H1 (cell line): ENCODE measurements at regions not wholly inside any gene's neighbourhood (a gene's known extent, or its start where the extent isn't known, plus 50 kb on each side); places are given as distances from the start of the nearest gene placed in this dataset.
A peak's percentile ranks its signal among the peaks of the same experiment; 100 is the strongest.

Experiments
- CTCF ChIA-PET: fragments of 300-600 bp; sonication (Branson Sonifier 250); formaldehyde crosslinking; loops from one replicate; lab custom pipeline; 2021; ENCODE audit not compliant: partially characterized antibody; lab: Charles Lee
- POLR2A ChIA-PET: fragments of 300-600 bp; sonication (Branson Sonifier 250); formaldehyde crosslinking; loops from one replicate; lab custom pipeline; 2021; ENCODE audit warnings: inconsistent platforms; ENCODE audit not compliant: partially characterized antibody; lab: Charles Lee
- DNase-seq, 2 experiments: peaks; one replicate each; pipeline versions ENCODE4 v3.0.0 to v3.0.0-alpha.2; 2010 to 2022; ENCODE audit warnings: low spot score in 2 of 2, low read depth in 1 of 2, mixed read lengths in 1 of 2
- FAIRE-seq: peaks from 2 replicates; lab custom pipeline; 2011; peaks lifted over from hg19 to GRCh38; lab: Jason Lieb, UNC
- H2AFZ ChIP-seq: 2 replicates; pipeline ENCODE4 v1.8.1; 2012; ENCODE audit warnings: low read length, inconsistent platforms
- H2AK5ac ChIP-seq: 2 replicates; pipeline ENCODE4 v1.6.1; 2013; ENCODE audit warnings: low read depth, low read length
- H2BK120ac ChIP-seq: replicated peaks from 2 replicates; pipeline ENCODE3; 2013; ENCODE audit warnings: low read depth, low read length, inconsistent platforms
- H2BK12ac ChIP-seq: 2 replicates; pipeline ENCODE4 v1.6.1; 2013; ENCODE audit warnings: low read depth, low read length
- H2BK15ac ChIP-seq: 2 replicates; pipeline ENCODE4 v1.6.1; 2013; ENCODE audit warnings: low read length
- H2BK20ac ChIP-seq: 2 replicates; pipeline ENCODE4 v1.6.1; 2013; ENCODE audit warnings: low read length
- H2BK5ac ChIP-seq: 2 replicates; pipeline ENCODE4 v1.6.1; 2013; ENCODE audit warnings: low read depth, low read length
- H3K14ac ChIP-seq: 2 replicates; pipeline ENCODE4 v1.6.1; 2013; ENCODE audit warnings: inconsistent platforms; ENCODE audit not compliant: insufficient read length
- H3K18ac ChIP-seq: 2 replicates; pipeline ENCODE4 v1.6.1; 2013; ENCODE audit warnings: low read length; ENCODE audit errors: extremely low read depth
- H3K23ac ChIP-seq: 2 replicates; pipeline ENCODE4 v1.6.1; 2013; ENCODE audit warnings: inconsistent platforms; ENCODE audit not compliant: insufficient read length
- H3K23me2 ChIP-seq: 2 replicates; pipeline ENCODE4 v1.6.1; 2013; ENCODE audit warnings: low read depth, low read length
- H3K27ac ChIP-seq: 2 replicates; pipeline ENCODE4 v1.6.1; 2011; ENCODE audit warnings: low read depth, low read length, inconsistent platforms
- H3K27me3 ChIP-seq, 4 experiments: replicated peaks in 1 of 4; 1 replicate in 1 of 4; 2 replicates in 3 of 4; pipeline versions ENCODE4 v1.6.1 to v1.8.1; 2011 to 2013; ENCODE audit warnings: low read length in 3 of 4, mild to moderate bottlenecking in 3 of 4, inconsistent platforms in 2 of 4, mixed read lengths in 2 of 4, moderate library complexity in 1 of 4; ENCODE audit not compliant: control insufficient read depth in 3 of 4, insufficient read depth in 3 of 4; ENCODE audit errors: extremely low read depth in 1 of 4
- H3K36me3 ChIP-seq, 4 experiments: 2 replicates each; pipeline versions ENCODE4 v1.6.1 to v1.8.1; 2011 to 2013; ENCODE audit warnings: mild to moderate bottlenecking in 4 of 4, low read length in 3 of 4, moderate library complexity in 2 of 4, control low read depth in 1 of 4, inconsistent platforms in 1 of 4; ENCODE audit not compliant: insufficient read depth in 4 of 4, control insufficient read depth in 2 of 4
- H3K4ac ChIP-seq: replicated peaks from 2 replicates; pipeline ENCODE3; 2013; ENCODE audit warnings: low read length, low read depth, mixed read lengths, inconsistent platforms; ENCODE audit not compliant: insufficient read length
- H3K4me1 ChIP-seq, 4 experiments: replicated peaks in 1 of 4; 1 replicate in 1 of 4; 2 replicates in 3 of 4; pipeline versions ENCODE4 v1.6.1 to v1.8.1; 2011 to 2013; ENCODE audit warnings: low read length in 3 of 4, inconsistent platforms in 2 of 4, mixed read lengths in 1 of 4; ENCODE audit not compliant: insufficient read depth in 4 of 4, control insufficient read depth in 3 of 4
- H3K4me2 ChIP-seq, 2 experiments: 2 replicates each; pipeline versions ENCODE4 v1.6.1 to v1.8.1; 2011 to 2013; ENCODE audit warnings: low read depth in 2 of 2, low read length in 2 of 2, control low read depth in 1 of 2, inconsistent platforms in 1 of 2, mild to moderate bottlenecking in 1 of 2; ENCODE audit not compliant: insufficient read depth in 1 of 2
- H3K4me3 ChIP-seq, 4 experiments: fragments of 200-600, 300-600 bp in 1 of 4; sonication (generic), shearing (Covaris generic), sonication (Bioruptor Twin) in 1 of 4; 2 replicates each; pipeline versions ENCODE4 v1.5.1 to v1.8.1; 2011 to 2016; ENCODE audit warnings: low read length in 4 of 4, low read depth in 3 of 4, control low read depth in 2 of 4, inconsistent platforms in 2 of 4, mild to moderate bottlenecking in 2 of 4, mixed read lengths in 1 of 4, moderate library complexity in 1 of 4; ENCODE audit not compliant: insufficient read depth in 2 of 4; ENCODE audit errors: extremely low read depth in 1 of 4
- H3K56ac ChIP-seq: replicated peaks from 2 replicates; pipeline ENCODE3; 2013; ENCODE audit warnings: low read depth, mild to moderate bottlenecking, mixed read lengths, low read length, inconsistent platforms; ENCODE audit not compliant: insufficient read length
- H3K79me1 ChIP-seq: 2 replicates; pipeline ENCODE4 v1.6.1; 2013; ENCODE audit warnings: low read depth, low read length, control low read depth
- H3K79me2 ChIP-seq, 2 experiments: 2 replicates each; pipeline versions ENCODE4 v1.6.1 to v1.8.1; 2012 to 2013; ENCODE audit warnings: low read length in 2 of 2, mild to moderate bottlenecking in 2 of 2, inconsistent platforms in 1 of 2; ENCODE audit not compliant: insufficient read depth in 2 of 2, control insufficient read depth in 1 of 2
- H3K9ac ChIP-seq, 4 experiments: replicated peaks in 1 of 4; 1 replicate in 1 of 4; 2 replicates in 3 of 4; pipeline versions ENCODE4 v1.6.1 to v1.8.1; 2011 to 2013; ENCODE audit warnings: low read depth in 3 of 4, low read length in 3 of 4, control low read depth in 2 of 4, mild to moderate bottlenecking in 2 of 4, moderate library complexity in 2 of 4, inconsistent platforms in 1 of 4; ENCODE audit errors: extremely low read depth in 1 of 4
- H3K9me3 ChIP-seq, 2 experiments: 2 replicates each; pipeline versions ENCODE4 v1.6.1 to v1.8.1; 2012 to 2013; ENCODE audit warnings: mild to moderate bottlenecking in 2 of 2, moderate library complexity in 2 of 2, control low read depth in 1 of 2, inconsistent platforms in 1 of 2, low read depth in 1 of 2, low read length in 1 of 2, mixed read lengths in 1 of 2; ENCODE audit not compliant: insufficient read depth in 2 of 2
- H4K20me1 ChIP-seq, 2 experiments: replicated peaks in 1 of 2; 2 replicates each; pipeline versions ENCODE3 to v1.8.1; 2011 to 2013; ENCODE audit warnings: inconsistent platforms in 2 of 2, low read length in 2 of 2, mild to moderate bottlenecking in 1 of 2; ENCODE audit not compliant: insufficient read depth in 2 of 2, control insufficient read depth in 1 of 2
- H4K5ac ChIP-seq: 2 replicates; pipeline ENCODE4 v1.6.1; 2013; ENCODE audit warnings: low read length, low read depth, mixed read lengths, inconsistent platforms; ENCODE audit not compliant: insufficient read length
- H4K8ac ChIP-seq: 2 replicates; pipeline ENCODE4 v1.8.0; 2013; ENCODE audit warnings: mild to moderate bottlenecking, moderate library complexity, low read length, inconsistent platforms; ENCODE audit not compliant: insufficient read depth; ENCODE audit errors: extremely low read depth
- H4K91ac ChIP-seq: replicated peaks from 2 replicates; pipeline ENCODE3; 2013; ENCODE audit warnings: low read length, mixed read lengths, inconsistent platforms; ENCODE audit not compliant: insufficient read length
- GTF2F1 ChIP-seq: IDR thresholded peaks from 2 replicates; pipeline ENCODE4 v1.6.1; 2012; ENCODE audit warnings: low read depth, low read length, improper control_type of control experiment, borderline replicate concordance
- WGBS, 2 experiments: shearing (Covaris generic) in 1 of 2; methylation state at CpG; one replicate each; pipeline versions ENCODE4 v1.1.6 to v1.1.7; 2013 to 2015; ENCODE audit warnings: low lambda C conversion rate in 2 of 2, mixed read lengths in 2 of 2, inconsistent platforms in 1 of 2, low coverage in 1 of 2, missing lambda C conversion rate in 1 of 2; ENCODE audit not compliant: insufficient replicate concordance in 2 of 2, insufficient coverage in 1 of 2, insufficient read length in 1 of 2; ENCODE audit errors: extremely low coverage in 1 of 2, missing lambda C conversion rate in 1 of 2; 5-methylcytosine and 5-hydroxymethylcytosine counted together

DNA sequence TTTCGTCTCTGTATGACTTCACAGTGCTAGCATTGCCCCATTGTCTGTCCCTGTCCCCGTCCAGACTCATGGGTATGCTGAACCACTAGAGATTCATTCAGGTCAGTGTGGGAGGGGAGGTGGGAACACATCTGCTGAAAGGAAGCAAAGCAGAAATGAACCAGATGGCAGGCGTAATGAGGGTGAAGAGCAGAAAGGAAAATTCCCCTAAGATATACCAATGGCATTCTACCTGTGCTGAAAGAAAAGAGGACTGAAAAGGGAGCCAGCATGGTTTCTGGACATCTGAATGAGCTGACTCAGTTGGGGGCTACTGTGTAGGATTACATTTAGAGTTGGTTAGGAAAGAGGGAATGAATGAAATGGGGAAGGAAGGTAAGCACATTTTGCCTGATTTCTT is 678.7 kb downstream of the MAT2B start:
- H3K9ac ChIP-seq: peak overlapping the region in 1 of 4 experiments; percentile 54; a peak in 2 of 7 replicates
- no peak overlapping the region for H3K4ac ChIP-seq
- no peak overlapping the region for H3K14ac ChIP-seq
- ChIA-PET CTCF (no interaction called here), POLR2A (no interaction called here)
- no peak overlapping the region for H4K5ac ChIP-seq
- FAIRE-seq: peak; percentile 83
- WGBS, 2 experiments: 32% methylated on average over 3 of the region's 3 CpGs; no CpG with 5 or more reads in 1 of the 2 experiments
- H3K79me2 ChIP-seq: no peaks in the 10 kb centered on the region
- no peak overlapping the region for H3K23ac ChIP-seq
- H3K27me3 ChIP-seq: no peaks in the 10 kb centered on the region
- peak in 1 of 2 experiments; percentile 45 for DNase-seq
- no peaks in the 10 kb centered on the region for H3K79me1 ChIP-seq
- H3K4me2 ChIP-seq: peak overlapping the region; percentile 25 to 70; a peak in 3 of 4 replicates
- no peak overlapping the region for H3K56ac ChIP-seq
- H2BK12ac ChIP-seq: no peak overlapping the region
- no peaks in the 10 kb centered on the region for H3K36me3 ChIP-seq
- peaks cover 0 to 8% (median 6%) of the 10 kb centered on the region in 4 experiments; a peak in 3 of 7 replicates for H3K4me1 ChIP-seq
- H3K27ac ChIP-seq: peak overlapping the region; percentile 3; the same call in 1 of the 2 replicates
- no peak overlapping the region for H2AK5ac ChIP-seq
- no peaks in the 10 kb centered on the region; the same call in 1 of the 2 replicates for H3K23me2 ChIP-seq
- H4K91ac ChIP-seq: no peak overlapping the region
- H2BK20ac ChIP-seq: no peak overlapping the region
- H3K4me3 ChIP-seq: peak overlapping the region in 1 of 4 experiments; percentile 19; a peak in 1 of 8 replicates
- H3K9me3 ChIP-seq: no peaks in the 10 kb centered on the region
- H4K20me1 ChIP-seq: no peaks in the 10 kb centered on the region
- H3K18ac ChIP-seq: no peak overlapping the region; the same call in 1 of the 2 replicates
- no peak overlapping the region for H2BK15ac ChIP-seq
- no peak overlapping the region for H2BK5ac ChIP-seq
- H2BK120ac ChIP-seq: no peak overlapping the region
- no peak overlapping the region for H2AFZ ChIP-seq
- H4K8ac ChIP-seq: no peak overlapping the region
- TF ChIP-seq GTF2F1: no peak
